Rectal smooth muscle tissue (tissue), 1 donor: ENCODE measurements at regions not wholly inside any gene's neighbourhood (a gene's known extent, or its start where the extent isn't known, plus 50 kb on each side); places are given as distances from the start of the nearest gene placed in this dataset.
"Not testable (repeated sequence)": the region's sequence is repeated elsewhere in the genome, so short reads cannot be mapped to it uniquely, and the experiment has no call there.

ENCODE experiments used
- H3K27ac ChIP-seq: one replicate; pipeline ENCODE4 v1.7.0; 2013; ENCODE audit warnings: low read depth, low read length, inconsistent platforms
- H3K27me3 ChIP-seq: one replicate; pipeline ENCODE4 v1.7.0; 2013; ENCODE audit warnings: low read length; ENCODE audit not compliant: control insufficient read depth, insufficient read depth
- H3K36me3 ChIP-seq: one replicate; pipeline ENCODE4 v1.7.0; 2013; ENCODE audit warnings: low read length; ENCODE audit not compliant: control insufficient read depth, insufficient read depth
- H3K4me1 ChIP-seq: one replicate; pipeline ENCODE4 v1.7.0; 2013; ENCODE audit warnings: low read length; ENCODE audit not compliant: control insufficient read depth, insufficient read depth
- H3K4me3 ChIP-seq: one replicate; pipeline ENCODE4 v1.7.0; 2013; ENCODE audit warnings: low read length
- H3K9ac ChIP-seq: one replicate; pipeline ENCODE4 v1.7.0; 2013; ENCODE audit warnings: low read length

DNA sequence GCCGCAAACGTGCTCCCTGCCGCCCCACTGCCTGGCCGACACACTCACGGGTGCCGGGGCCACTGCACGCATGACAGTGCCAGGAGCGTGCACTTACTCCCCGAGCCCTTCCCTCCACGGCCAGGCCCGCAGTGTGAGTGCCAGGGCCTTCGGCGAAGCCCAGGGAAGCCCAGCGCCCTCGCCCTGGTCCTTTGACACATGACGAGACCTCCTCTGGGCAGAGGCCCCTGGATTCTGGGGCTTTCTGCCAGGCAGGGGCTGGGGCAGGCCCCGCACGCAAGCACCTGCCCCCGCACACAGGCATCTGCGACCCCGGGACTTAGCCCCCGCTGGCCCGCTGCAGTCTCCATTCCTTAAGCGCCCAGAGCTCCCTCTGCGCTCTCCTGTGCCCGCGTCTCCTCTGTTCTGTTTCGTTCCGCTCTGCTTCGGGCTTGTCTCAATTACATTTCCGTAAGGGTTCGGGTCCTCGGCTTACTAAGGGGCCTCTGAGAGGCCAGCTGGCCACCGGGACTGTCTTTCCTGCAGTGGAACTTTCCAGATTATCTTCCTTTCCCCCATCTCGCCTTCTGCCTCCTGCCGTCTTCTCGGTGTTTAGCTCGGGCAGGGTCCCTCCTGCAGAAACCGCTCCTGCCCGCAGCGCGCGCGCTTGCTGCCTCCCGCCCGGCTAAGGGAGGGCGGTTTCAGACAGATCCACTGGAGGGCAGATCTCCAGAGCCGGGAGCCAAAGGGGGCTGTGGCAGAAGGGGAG, 98.8 kb downstream of the ING1 start:
- Histone ChIP-seq H3K4me3 (no peak overlapping the region), H3K4me1 (no peaks in the 10 kb centered on the region), H3K9ac (no peak overlapping the region), H3K27ac (no peak overlapping the region), H3K36me3 (no peaks in the 10 kb centered on the region), H3K27me3 (peaks cover 6% of the 10 kb centered on the region)

DNA sequence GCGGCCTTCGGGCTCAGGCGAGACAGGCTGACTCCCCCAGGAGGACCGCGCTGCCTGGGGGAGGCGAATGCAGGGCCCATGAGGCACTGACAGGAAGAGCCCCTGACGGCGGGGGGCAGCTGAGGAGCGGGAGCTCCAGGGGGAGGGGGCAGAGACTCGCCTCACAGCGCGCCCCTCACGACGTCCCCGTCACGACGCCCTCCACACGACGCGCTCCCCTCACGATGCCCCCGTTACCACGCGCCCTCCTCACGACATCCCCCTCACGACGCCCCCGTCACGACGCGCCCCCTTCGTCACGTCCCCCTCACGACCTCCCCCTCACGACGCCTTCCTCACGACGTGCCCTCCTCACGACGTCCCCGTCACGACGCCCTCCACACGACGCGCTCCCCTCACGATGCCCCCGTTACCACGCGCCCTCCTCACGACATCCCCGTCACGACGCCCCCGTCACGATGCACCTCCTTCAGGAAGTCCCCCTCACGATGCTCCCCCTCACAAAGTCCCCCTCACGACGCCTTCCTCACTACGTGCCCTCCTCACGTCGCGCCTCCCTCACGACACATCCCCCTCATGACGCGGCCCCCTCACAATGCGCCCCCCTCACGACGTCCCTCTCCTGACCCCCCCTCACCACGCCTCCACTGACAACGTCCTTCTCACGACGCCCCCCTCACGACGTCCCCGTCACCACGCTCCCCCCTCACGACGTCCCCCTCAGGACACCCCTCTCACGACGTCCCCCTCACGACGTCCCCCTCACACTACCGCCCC, 99.6 kb downstream of the ING1 start:
- H3K4me3 ChIP-seq, result no peak overlapping the region

DNA sequence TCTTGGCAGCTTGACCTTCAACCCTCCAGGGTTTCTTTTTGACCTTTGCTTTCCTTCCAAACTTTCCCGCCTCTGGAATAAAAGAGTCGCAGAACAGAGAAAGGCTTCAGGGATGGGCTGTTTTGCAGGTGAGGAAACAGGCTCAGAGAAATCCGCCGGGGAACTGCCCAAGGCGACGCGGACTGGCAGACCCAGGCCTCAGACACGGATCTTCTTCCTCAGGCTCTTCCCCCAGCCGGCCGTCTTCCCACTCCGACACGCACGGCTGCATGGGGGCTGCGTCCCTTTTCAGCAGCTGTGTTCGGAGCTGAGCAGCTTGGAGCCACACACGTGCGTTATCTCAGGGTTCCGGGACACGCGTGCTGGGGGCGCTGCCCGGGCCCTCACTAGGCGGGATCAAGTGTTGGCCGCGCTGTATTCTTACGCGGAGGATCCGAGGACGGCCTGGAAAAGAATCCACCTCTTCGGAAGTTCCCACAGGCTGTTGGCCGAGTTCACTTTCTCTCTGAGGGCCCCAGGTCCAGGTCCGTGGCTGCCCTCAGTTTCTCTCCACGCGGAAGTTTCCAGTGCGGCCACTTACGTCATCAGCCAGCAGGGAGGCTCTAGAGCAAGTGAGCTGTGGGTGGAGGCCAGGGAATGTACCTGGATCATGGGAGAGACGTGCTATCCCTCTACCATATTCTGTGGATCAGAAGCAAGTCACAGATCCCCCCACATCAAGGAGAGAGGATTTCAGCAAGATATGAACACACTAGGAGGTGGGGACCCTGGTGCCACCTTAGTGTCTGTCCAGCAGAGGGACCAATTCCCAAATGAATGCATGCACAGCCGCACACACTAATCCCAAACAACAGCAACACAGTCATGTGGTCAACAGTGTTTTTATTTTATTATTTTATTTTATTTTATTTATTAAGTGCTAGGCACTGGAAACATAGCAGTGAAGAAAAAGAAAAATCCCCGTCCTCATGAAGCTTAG, 100.4 kb downstream of the ING1 start:
- H3K4me1 ChIP-seq, result no peaks in the 10 kb centered on the region
- H3K27ac ChIP-seq, result no peak overlapping the region
- H3K4me3 ChIP-seq, result no peak overlapping the region
- peaks cover 6% of the 10 kb centered on the region for H3K27me3 ChIP-seq
- no peaks in the 10 kb centered on the region for H3K36me3 ChIP-seq
- H3K9ac ChIP-seq, result no peak overlapping the region

More for the DNA sequence above, 99.6 kb downstream of the ING1 start:
- no peak overlapping the region for H3K9ac ChIP-seq
- peaks cover 6% of the 10 kb centered on the region for H3K27me3 ChIP-seq
- no peak overlapping the region for H3K27ac ChIP-seq
- no peaks in the 10 kb centered on the region for H3K4me1 ChIP-seq
- H3K36me3 ChIP-seq, result no peaks in the 10 kb centered on the region

DNA sequence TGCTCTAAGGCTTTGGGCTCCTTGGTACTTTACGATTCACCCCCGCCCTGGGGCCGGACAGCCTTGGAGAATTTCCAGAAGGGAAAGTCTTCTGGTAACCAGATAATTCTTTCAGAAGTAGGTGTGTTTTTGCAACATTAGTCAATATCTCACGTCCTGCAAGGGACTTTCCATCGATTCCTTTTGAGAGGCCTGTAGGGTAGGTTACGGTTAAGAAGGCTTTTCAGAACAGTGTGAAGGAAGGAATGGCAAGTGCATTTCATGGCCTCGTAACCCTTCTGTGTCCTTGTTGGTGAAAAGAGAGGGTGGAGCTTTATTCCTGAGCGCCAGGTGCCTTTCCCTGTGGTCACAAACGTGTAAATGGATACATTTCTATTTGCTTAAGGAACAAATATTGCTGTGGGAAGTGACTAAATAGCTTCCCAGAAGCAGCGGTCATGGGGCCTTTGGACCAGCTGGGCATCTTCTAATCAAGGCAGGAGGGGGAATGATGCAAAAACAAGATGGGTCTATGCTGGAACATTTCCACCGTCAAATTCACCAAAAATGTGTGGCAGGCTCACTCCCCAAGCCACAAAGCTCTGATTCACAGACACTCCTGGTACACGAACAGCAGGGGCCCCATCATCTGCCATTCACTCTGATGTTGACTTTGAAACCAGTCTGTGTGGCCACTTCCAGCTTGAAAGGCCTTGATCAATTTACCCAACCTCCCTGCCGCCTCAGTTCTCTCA, 99.2 kb downstream of the ANKRD10 start:
- Histone ChIP-seq H3K27me3 (peaks cover 6% of the 10 kb centered on the region), H3K9ac (no peak overlapping the region), H3K27ac (no peak overlapping the region), H3K36me3 (no peaks in the 10 kb centered on the region), H3K4me1 (no peaks in the 10 kb centered on the region), H3K4me3 (no peak overlapping the region)

DNA sequence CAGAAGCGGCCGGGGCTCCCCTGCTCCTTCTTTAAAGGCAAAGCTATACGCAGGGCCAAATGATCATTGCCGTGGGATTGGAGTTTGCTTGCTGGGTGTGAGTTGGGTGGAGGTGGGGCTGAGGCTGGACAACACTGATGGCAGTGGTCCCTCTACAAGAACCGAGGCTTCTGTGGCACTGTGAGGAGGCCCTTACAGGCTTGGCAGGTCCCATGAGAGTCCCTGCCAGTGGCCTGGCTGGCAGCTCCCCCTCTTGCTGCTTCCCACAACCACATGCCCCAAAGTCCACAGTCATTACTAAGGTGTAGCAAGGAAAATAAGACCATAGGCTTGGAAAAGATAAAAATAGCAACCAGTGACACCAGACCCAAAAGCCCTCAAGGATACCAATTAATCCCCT, 98.4 kb downstream of the ANKRD10 start:
- Histone ChIP-seq H3K27me3 (peaks cover 6% of the 10 kb centered on the region), H3K4me3 (no peak overlapping the region), H3K4me1 (no peaks in the 10 kb centered on the region), H3K9ac (no peak overlapping the region), H3K27ac (no peak overlapping the region), H3K36me3 (no peaks in the 10 kb centered on the region)

DNA sequence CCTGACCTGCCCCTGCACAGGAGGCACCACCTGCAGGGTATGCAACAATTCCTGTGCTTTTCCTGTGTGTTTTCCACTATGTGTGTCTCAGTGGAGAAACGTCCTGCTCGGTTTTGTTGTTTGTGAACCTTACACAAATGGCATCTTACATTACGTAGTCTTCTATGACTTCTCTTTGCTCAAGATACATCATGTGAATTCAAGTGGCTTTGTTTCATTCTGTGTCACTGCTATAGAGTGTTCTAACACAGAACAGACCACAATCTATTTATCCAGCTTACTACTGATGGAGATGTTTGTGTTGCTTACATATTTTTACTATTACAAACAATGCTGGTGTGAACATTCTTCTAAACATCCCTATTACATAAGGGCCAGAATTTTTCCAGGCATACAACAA, 97.7 kb downstream of the ANKRD10 start:
- Histone ChIP-seq H3K27ac (no peak overlapping the region), H3K4me1 (no peaks in the 10 kb centered on the region), H3K27me3 (peaks cover 5% of the 10 kb centered on the region), H3K4me3 (no peak overlapping the region), H3K36me3 (no peaks in the 10 kb centered on the region), H3K9ac (no peak overlapping the region)

DNA sequence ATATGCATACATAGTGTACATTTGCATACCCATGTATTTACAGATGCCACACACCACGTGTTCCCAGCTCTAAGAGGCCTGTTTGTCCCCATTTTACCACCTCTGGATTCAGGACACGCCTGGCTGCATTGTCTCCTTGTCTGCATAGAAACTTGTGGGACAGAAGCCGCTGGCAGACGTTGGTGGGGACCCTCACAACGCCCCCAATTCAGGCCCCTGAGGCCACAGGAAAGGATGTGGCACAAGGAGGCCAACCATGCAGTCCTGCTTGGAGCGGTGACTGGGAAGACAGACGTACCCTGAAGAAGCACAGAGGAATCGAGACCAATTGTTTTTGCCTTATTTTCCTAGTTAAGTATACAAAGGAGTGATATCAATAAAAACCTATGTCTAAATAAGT, 96.1 kb downstream of the ANKRD10 start:
- H3K4me3 ChIP-seq, result no peak overlapping the region
- no peaks in the 10 kb centered on the region for H3K4me1 ChIP-seq
- no peak overlapping the region for H3K27ac ChIP-seq
- no peak overlapping the region for H3K9ac ChIP-seq
- no peaks in the 10 kb centered on the region for H3K36me3 ChIP-seq
- H3K27me3 ChIP-seq, result no peaks in the 10 kb centered on the region

DNA sequence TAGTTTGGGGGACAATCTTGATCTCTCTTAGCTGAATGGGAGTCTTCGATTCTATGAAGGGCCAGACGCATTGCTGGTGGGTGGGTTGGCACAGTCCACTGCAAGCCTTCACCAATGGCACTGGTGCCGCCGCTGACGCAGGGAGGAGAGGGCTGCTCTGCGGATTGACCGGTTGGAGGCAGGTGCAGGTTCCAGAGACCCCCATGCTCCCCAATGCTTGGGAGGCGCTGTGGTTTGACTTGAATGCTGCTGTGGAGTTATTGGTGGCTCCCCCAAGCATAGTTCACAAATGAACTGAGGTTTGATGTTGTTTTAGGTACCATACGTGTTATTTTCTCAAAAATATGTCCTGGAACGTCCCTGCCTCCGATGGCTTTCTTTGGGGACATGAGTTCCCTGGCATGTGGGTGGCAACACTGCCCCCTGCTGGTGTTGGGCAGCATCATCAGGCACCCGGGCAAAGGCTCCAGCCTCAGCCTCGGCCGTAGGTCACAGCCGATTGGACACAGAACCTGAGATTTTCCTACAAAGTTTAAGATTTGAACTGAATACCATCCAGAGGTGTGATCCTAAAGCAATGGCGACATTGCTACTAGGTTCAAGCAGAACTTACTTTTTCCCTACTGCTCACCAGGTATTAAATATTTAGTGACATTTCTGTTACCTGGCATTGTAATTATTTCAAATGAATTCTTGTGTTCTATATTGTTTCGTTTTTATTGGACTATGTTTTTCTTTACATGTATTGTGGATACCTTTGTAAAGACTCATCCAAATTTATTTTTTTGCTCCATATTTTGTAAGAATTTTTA, 95.5 kb downstream of the ANKRD10 start:
- Histone ChIP-seq H3K27ac (no peak overlapping the region), H3K27me3 (no peaks in the 10 kb centered on the region), H3K4me1 (no peaks in the 10 kb centered on the region), H3K36me3 (no peaks in the 10 kb centered on the region), H3K9ac (no peak overlapping the region), H3K4me3 (no peak overlapping the region)

DNA sequence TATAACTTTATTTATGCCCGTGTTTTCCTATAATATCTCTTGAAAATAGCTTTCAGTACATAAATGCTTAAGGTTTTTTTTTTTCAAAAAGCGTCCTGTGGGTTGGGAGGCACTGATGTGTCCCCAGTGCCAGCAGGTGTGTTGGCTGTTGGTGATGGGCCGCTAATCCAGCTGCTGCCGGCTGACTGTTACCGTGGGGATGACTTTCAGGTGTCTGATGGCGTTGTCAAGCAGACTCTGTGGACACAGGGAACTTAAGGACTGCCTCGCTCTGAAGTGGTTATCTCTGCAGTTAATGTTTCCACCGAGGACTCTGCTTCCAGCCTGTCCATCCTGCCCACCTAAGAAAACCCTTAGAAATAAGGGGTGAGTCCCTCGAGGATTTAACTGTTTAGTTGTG, 94.5 kb downstream of the ANKRD10 start:
- Histone ChIP-seq H3K27me3 (no peaks in the 10 kb centered on the region), H3K4me3 (no peak overlapping the region), H3K4me1 (no peaks in the 10 kb centered on the region), H3K36me3 (no peaks in the 10 kb centered on the region), H3K27ac (no peak overlapping the region), H3K9ac (no peak overlapping the region)

- not testable (repeated sequence) for H3K36me3 ChIP-seq, H3K27ac ChIP-seq, H3K4me3 ChIP-seq, H3K9ac ChIP-seq, H3K4me1 ChIP-seq, H3K27me3 ChIP-seq
These were observed 92.8 kb downstream of the ANKRD10 start for GRCh38 chr13:110821837-110822668.

DNA sequence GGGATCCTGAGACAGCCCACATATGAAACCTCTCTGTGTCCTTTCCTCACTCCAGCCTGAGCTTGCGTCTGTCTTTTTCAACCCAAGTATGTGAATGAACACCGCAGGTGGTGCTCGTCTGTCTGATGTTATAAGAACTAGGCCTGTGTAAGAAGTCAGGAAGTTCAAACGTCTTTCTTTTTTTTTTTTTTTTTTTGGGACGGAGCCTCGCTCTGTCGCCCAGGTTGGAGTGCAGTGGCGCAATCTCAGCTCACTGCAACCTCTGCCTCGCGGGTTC, 92.3 kb downstream of the ANKRD10 start:
- Histone ChIP-seq H3K4me3 (no peak overlapping the region), H3K4me1 (no peaks in the 10 kb centered on the region), H3K9ac (no peak overlapping the region), H3K27me3 (peaks cover 2% of the 10 kb centered on the region), H3K36me3 (no peaks in the 10 kb centered on the region), H3K27ac (no peak overlapping the region)
